PFSK-1 (cell line): ENCODE measurements at regions not wholly inside any gene's neighbourhood (a gene's known extent, or its start where the extent isn't known, plus 50 kb on each side); places are given as distances from the start of the nearest gene placed in this dataset.

Source experiments
- FOXP2 ChIP-seq: optimal IDR thresholded peaks from 2 replicates; pipeline ENCODE3; 2011; ENCODE audit warnings: borderline replicate concordance, control low read depth, inconsistent platforms; ENCODE audit not compliant: insufficient read depth; ENCODE audit errors: extremely low read length, extremely low read depth
- POLR2AphosphoS5 ChIP-seq: IDR thresholded peaks from 2 replicates; pipeline ENCODE4 v1.6.1; 2012; ENCODE audit warnings: low read depth, mild to moderate bottlenecking, control low read depth, low read length, moderate library complexity
- REST ChIP-seq, 2 experiments: IDR thresholded peaks; 2 replicates each; pipeline versions ENCODE4 v1.6.1 to v1.8.0; 2011 to 2012; ENCODE audit warnings: low read depth in 2 of 2, low read length in 2 of 2, control low read depth in 1 of 2, inconsistent platforms in 1 of 2, mild to moderate bottlenecking in 1 of 2, moderate library complexity in 1 of 2; ENCODE audit not compliant: insufficient read depth in 1 of 2
- SIN3A ChIP-seq: IDR thresholded peaks from 2 replicates; pipeline ENCODE4 v1.6.1; 2012; ENCODE audit warnings: mild to moderate bottlenecking, low read length, moderate library complexity, borderline replicate concordance; ENCODE audit not compliant: insufficient read depth
- TAF1 ChIP-seq: IDR thresholded peaks from 2 replicates; pipeline ENCODE4 v1.6.1; 2012; ENCODE audit warnings: low read length, control low read depth, borderline replicate concordance; ENCODE audit not compliant: insufficient read depth

- no peak for TF ChIP-seq FOXP2
- TF ChIP-seq TAF1, result no peak
- TF ChIP-seq REST (IDR thresholded peaks at IDR 0.05; ENCODE audit: insufficient read depth in 1 of 2, low read depth in 2 of 2, low read length in 2 of 2), result no peak
- no peak for TF ChIP-seq POLR2AphosphoS5
- no peak for TF ChIP-seq SIN3A
These were observed 498.5 kb upstream of the NOX3 start for GRCh38 chr6:155954149-155954548.
